HG02763 (cell line): ENCODE measurements at regions not wholly inside any gene's neighbourhood (a gene's known extent, or its start where the extent isn't known, plus 50 kb on each side); places are given as distances from the start of the nearest gene placed in this dataset.

ENCODE experiments used
- ATAC-seq: cut with Tn5 transposase; IDR thresholded peaks from one replicate; pipeline ENCODE4 v1.9.1; 2021; ENCODE audit warnings: mild to moderate bottlenecking, moderate library complexity; ENCODE audit not compliant: unreplicated experiment

GRCh38 chr5:106172681-106173532 is 1497.8 kb downstream of the EFNA5 start:
- no peak for ATAC-seq

GRCh38 chr5:106171708-106172107 is 1499.0 kb downstream of the EFNA5 start:
- ATAC-seq: no peak

GRCh38 chr5:106171132-106171531 is 1499.6 kb downstream of the EFNA5 start:
- ATAC-seq: no peak

- no peak for ATAC-seq
Measured at GRCh38 chr5:106167766-106168165, 1503.0 kb downstream of the EFNA5 start.

GRCh38 chr5:106163233-106163632 is 1507.5 kb downstream of the EFNA5 start:
- no peak for ATAC-seq

- ATAC-seq: no peak
Measured at GRCh38 chr5:106159616-106160015, 1511.1 kb downstream of the EFNA5 start.

- no peak for ATAC-seq
Measured at GRCh38 chr5:106154280-106154716, 1516.4 kb downstream of the EFNA5 start.

GRCh38 chr5:106152569-106152968 is 1518.2 kb downstream of the EFNA5 start:
- ATAC-seq: no peak

GRCh38 chr5:106142116-106142515 is 1528.6 kb downstream of the EFNA5 start:
- no peak for ATAC-seq

- no peak for ATAC-seq
Measured at GRCh38 chr5:106140101-106140500, 1530.6 kb downstream of the EFNA5 start.

GRCh38 chr5:106136061-106136460 is 1534.7 kb downstream of the EFNA5 start:
- no peak for ATAC-seq

GRCh38 chr5:106135473-106135872 is 1535.3 kb downstream of the EFNA5 start:
- no peak for ATAC-seq

- no peak for ATAC-seq
Measured at GRCh38 chr5:106134549-106134948, 1536.2 kb downstream of the EFNA5 start.

- ATAC-seq: peak; percentile 82
Measured at GRCh38 chr5:106127985-106128384, 1542.8 kb downstream of the EFNA5 start.

- ATAC-seq: no peak
Measured at GRCh38 chr5:106127341-106127781, 1543.4 kb downstream of the EFNA5 start.

- peak; percentile 80 for ATAC-seq
Measured at GRCh38 chr5:106121972-106122605, 1548.6 kb downstream of the EFNA5 start.

GRCh38 chr5:106116682-106117081 is 1554.1 kb downstream of the EFNA5 start:
- ATAC-seq: no peak

- no peak for ATAC-seq
Measured at GRCh38 chr5:106113922-106114321, 1556.8 kb downstream of the EFNA5 start.

GRCh38 chr5:106106384-106106783 is 1564.4 kb downstream of the EFNA5 start:
- no peak for ATAC-seq

GRCh38 chr5:106097340-106097739 is 1573.4 kb downstream of the EFNA5 start:
- ATAC-seq: no peak

- ATAC-seq: no peak
Measured at GRCh38 chr5:106094839-106095238, 1575.9 kb downstream of the EFNA5 start.

GRCh38 chr5:106094204-106094607 is 1576.5 kb downstream of the EFNA5 start:
- ATAC-seq: no peak
